HEK293 (cell line): ENCODE measurements at regions not wholly inside any gene's neighbourhood (a gene's known extent, or its start where the extent isn't known, plus 50 kb on each side); places are given as distances from the start of the nearest gene placed in this dataset.

Experiments
- RBAK ChIP-seq: fragments of 450-650 bp; formaldehyde crosslinking; IDR thresholded peaks from 2 replicates; pipeline ENCODE4 v1.5.1; 2016; ENCODE audit warnings: missing biosample characterization, missing genetic modification characterization
- SETDB1 ChIP-seq: IDR thresholded peaks from one replicate; pipeline ENCODE4 v1.6.1; 2017; ENCODE audit warnings: mild to moderate bottlenecking, low read length, moderate library complexity, mixed read lengths; ENCODE audit not compliant: insufficient read length
- ZNF174 ChIP-seq: fragments of 450-650 bp; formaldehyde crosslinking; IDR thresholded peaks from 2 replicates; pipeline ENCODE4 v1.5.0; 2017; ENCODE audit warnings: missing biosample characterization, mild to moderate bottlenecking, missing genetic modification characterization
- ZNF629 ChIP-seq: fragments of 450-650 bp; formaldehyde crosslinking; IDR thresholded peaks from 2 replicates; pipeline ENCODE4 v1.5.1; 2017; ENCODE audit warnings: missing biosample characterization, missing genetic modification characterization
- TF ChIP-seq, protein P1 (sequence below): fragments of 450-650 bp; formaldehyde crosslinking; conservative IDR thresholded peaks from 2 replicates; pipeline ENCODE4 v1.5.1; 2016; ENCODE audit warnings: low read depth, missing biosample characterization, missing genetic modification characterization
- TF ChIP-seq, protein P2 (sequence below): fragments of 450-650 bp; formaldehyde crosslinking; IDR thresholded peaks from 2 replicates; pipeline ENCODE4 v1.5.1; 2016; ENCODE audit warnings: missing biosample characterization, missing genetic modification characterization

DNA sequence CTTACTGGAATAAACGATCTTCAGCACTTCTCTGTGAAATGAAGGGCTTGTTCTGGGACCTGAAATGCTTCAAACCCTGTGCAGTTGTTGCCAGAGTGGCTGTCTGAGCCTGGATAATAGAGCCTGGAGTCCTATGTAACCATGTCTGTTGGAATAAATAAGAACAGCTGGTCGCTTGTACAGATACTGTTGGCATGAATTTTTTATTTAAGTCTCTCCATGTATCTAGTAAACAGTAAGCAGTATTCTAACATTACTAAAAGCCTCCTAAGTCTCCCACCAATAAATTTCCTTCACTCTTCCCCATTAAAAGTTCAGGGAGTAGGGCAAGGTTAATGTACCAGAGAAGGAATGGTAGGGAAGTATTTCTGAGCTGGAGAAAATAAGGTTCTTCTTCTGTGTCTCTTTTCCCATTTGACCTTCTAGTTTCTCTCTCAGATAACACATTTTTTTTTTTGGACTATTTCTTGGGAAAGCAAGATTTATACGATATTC is 227.5 kb downstream of the PRL start:
- TF ChIP-seq SETDB1: no peak
- no peak for TF ChIP-seq RBAK (tag by site-specific recombination)
- TF ChIP-seq, protein P1, sequence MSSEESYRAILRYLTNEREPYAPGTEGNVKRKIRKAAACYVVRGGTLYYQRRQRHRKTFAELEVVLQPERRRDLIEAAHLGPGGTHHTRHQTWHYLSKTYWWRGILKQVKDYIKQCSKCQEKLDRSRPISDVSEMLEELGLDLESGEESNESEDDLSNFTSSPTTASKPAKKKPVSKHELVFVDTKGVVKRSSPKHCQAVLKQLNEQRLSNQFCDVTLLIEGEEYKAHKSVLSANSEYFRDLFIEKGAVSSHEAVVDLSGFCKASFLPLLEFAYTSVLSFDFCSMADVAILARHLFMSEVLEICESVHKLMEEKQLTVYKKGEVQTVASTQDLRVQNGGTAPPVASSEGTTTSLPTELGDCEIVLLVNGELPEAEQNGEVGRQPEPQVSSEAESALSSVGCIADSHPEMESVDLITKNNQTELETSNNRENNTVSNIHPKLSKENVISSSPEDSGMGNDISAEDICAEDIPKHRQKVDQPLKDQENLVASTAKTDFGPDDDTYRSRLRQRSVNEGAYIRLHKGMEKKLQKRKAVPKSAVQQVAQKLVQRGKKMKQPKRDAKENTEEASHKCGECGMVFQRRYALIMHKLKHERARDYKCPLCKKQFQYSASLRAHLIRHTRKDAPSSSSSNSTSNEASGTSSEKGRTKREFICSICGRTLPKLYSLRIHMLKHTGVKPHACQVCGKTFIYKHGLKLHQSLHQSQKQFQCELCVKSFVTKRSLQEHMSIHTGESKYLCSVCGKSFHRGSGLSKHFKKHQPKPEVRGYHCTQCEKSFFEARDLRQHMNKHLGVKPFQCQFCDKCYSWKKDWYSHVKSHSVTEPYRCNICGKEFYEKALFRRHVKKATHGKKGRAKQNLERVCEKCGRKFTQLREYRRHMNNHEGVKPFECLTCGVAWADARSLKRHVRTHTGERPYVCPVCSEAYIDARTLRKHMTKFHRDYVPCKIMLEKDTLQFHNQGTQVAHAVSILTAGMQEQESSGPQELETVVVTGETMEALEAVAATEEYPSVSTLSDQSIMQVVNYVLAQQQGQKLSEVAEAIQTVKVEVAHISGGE (tag by site-specific recombination): no peak
- TF ChIP-seq, protein P2, sequence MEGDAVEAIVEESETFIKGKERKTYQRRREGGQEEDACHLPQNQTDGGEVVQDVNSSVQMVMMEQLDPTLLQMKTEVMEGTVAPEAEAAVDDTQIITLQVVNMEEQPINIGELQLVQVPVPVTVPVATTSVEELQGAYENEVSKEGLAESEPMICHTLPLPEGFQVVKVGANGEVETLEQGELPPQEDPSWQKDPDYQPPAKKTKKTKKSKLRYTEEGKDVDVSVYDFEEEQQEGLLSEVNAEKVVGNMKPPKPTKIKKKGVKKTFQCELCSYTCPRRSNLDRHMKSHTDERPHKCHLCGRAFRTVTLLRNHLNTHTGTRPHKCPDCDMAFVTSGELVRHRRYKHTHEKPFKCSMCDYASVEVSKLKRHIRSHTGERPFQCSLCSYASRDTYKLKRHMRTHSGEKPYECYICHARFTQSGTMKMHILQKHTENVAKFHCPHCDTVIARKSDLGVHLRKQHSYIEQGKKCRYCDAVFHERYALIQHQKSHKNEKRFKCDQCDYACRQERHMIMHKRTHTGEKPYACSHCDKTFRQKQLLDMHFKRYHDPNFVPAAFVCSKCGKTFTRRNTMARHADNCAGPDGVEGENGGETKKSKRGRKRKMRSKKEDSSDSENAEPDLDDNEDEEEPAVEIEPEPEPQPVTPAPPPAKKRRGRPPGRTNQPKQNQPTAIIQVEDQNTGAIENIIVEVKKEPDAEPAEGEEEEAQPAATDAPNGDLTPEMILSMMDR (tag by site-specific recombination): no peak
- no peak for TF ChIP-seq ZNF174
- no peak for TF ChIP-seq ZNF629 (tag by site-specific recombination)
